GM23338 (cell line): ENCODE measurements at regions not wholly inside any gene's neighbourhood (a gene's known extent, or its start where the extent isn't known, plus 50 kb on each side); places are given as distances from the start of the nearest gene placed in this dataset.

ENCODE experiments used
- ATAC-seq: fragments of 200-7000 bp; cut with Tn5 transposase; 3 replicates; pipeline ENCODE4 v1.9.1; 2020
- DNase-seq: peaks from one replicate; pipeline ENCODE4 v3.0.0-alpha.2; 2015; ENCODE audit warnings: low spot score
- H2AFZ ChIP-seq: fragments of 200-600 bp; sonication (generic); 2 replicates; pipeline ENCODE4 v1.8.0; 2016; ENCODE audit warnings: antibody characterized with exemption, mild to moderate bottlenecking, moderate library complexity
- H3F3A ChIP-seq: fragments of 200-600 bp; sonication (generic); replicated peaks from 2 replicates; pipeline ENCODE4 v1.8.0; 2017; ENCODE audit warnings: antibody characterized with exemption, mixed run types, low read depth
- H3K27ac ChIP-seq: fragments of 200-600 bp; sonication (generic); 2 replicates; pipeline ENCODE4 v1.6.1; 2016; ENCODE audit warnings: low read depth
- H3K27me3 ChIP-seq: fragments of 200-600 bp; sonication (generic); 2 replicates; pipeline ENCODE4 v1.8.0; 2016; ENCODE audit warnings: mild to moderate bottlenecking, mixed run types, moderate library complexity; ENCODE audit not compliant: insufficient read depth
- H3K36me3 ChIP-seq: fragments of 200-600 bp; sonication (generic); 2 replicates; pipeline ENCODE4 v1.8.0; 2016; ENCODE audit warnings: mild to moderate bottlenecking; ENCODE audit not compliant: insufficient read depth
- H3K4me1 ChIP-seq: fragments of 200-600 bp; sonication (generic); 2 replicates; pipeline ENCODE4 v1.8.0; 2016; ENCODE audit warnings: mild to moderate bottlenecking, moderate library complexity; ENCODE audit not compliant: insufficient read depth
- H3K4me2 ChIP-seq: fragments of 200-600 bp; sonication (generic); 2 replicates; pipeline ENCODE4 v1.7.1; 2017; ENCODE audit warnings: mixed run types
- H3K4me3 ChIP-seq: fragments of 200-600 bp; sonication (generic); 2 replicates; pipeline ENCODE4 v1.6.1; 2016; ENCODE audit warnings: mixed run types
- H3K79me2 ChIP-seq: fragments of 200-600 bp; sonication (generic); replicated peaks from 2 replicates; pipeline ENCODE4 v1.8.0; 2017; ENCODE audit warnings: mild to moderate bottlenecking; ENCODE audit not compliant: insufficient read depth
- H3K9me2 ChIP-seq: fragments of 200-600 bp; sonication (generic); 2 replicates; pipeline ENCODE4 v1.8.0; 2017; ENCODE audit not compliant: insufficient read depth
- H4K20me1 ChIP-seq: fragments of 200-600 bp; sonication (generic); replicated peaks from 2 replicates; pipeline ENCODE4 v1.8.0; 2017; ENCODE audit warnings: mild to moderate bottlenecking; ENCODE audit not compliant: insufficient read depth
- H3K27ac Mint-ChIP-seq: 2 replicates; pipeline ENCODE4 v1.8.0; 2020; ENCODE audit warnings: inconsistent platforms, mild to moderate bottlenecking, moderate library complexity, mixed read lengths
- H3K27me3 Mint-ChIP-seq: 3 replicates; pipeline ENCODE4 v1.8.0; 2022; ENCODE audit warnings: low read depth, mild to moderate bottlenecking, moderate library complexity, mixed read lengths, inconsistent platforms; ENCODE audit not compliant: insufficient read depth, poor library complexity
- H3K36me3 Mint-ChIP-seq: 3 replicates; pipeline ENCODE4 v1.8.0; 2021; ENCODE audit warnings: low read depth, mild to moderate bottlenecking, inconsistent platforms, moderate library complexity, mixed read lengths
- H3K4me1 Mint-ChIP-seq: 3 replicates; pipeline ENCODE4 v1.8.0; 2020; ENCODE audit warnings: mild to moderate bottlenecking, inconsistent platforms, mixed read lengths
- H3K4me3 Mint-ChIP-seq: 3 replicates; pipeline ENCODE4 v1.8.0; 2021; ENCODE audit warnings: moderate library complexity, mild to moderate bottlenecking, inconsistent platforms, mixed read lengths
- H3K9me3 Mint-ChIP-seq: 3 replicates; pipeline ENCODE4 v1.8.0; 2020; ENCODE audit warnings: moderate library complexity, mild to moderate bottlenecking, inconsistent platforms, mixed read lengths
- CREB1 ChIP-seq: fragments of 250-450 bp; sonication (Bioruptor Pico); IDR thresholded peaks from 2 replicates; pipeline ENCODE4 v1.5.0; 2020; ENCODE audit warnings: low read depth, mild to moderate bottlenecking, moderate library complexity
- EZH2 ChIP-seq: fragments of 200-600 bp; sonication (generic); IDR thresholded peaks from one replicate; pipeline ENCODE4 v1.8.0; 2017; ENCODE audit warnings: antibody characterized with exemption, mild to moderate bottlenecking, low read depth; ENCODE audit not compliant: unreplicated experiment
- EZH2phosphoT487 ChIP-seq: fragments of 200-600 bp; sonication (generic); IDR thresholded peaks from one replicate; pipeline ENCODE4 v1.8.1; 2018; ENCODE audit warnings: antibody characterized with exemption; ENCODE audit not compliant: unreplicated experiment
- JUNB ChIP-seq: IDR thresholded peaks from one replicate; pipeline ENCODE4 v1.6.1; 2016; ENCODE audit warnings: antibody characterized with exemption; ENCODE audit not compliant: unreplicated experiment
- NANOG ChIP-seq: IDR thresholded peaks from 2 replicates; pipeline ENCODE4 v1.6.1; 2016; ENCODE audit warnings: antibody characterized with exemption, borderline replicate concordance
- POLR2AphosphoS5 ChIP-seq: IDR thresholded peaks from 2 replicates; pipeline ENCODE4 v1.6.1; 2016; ENCODE audit warnings: antibody characterized with exemption, low read depth
- STAT1 ChIP-seq: IDR thresholded peaks from one replicate; pipeline ENCODE4 v1.6.1; 2016; ENCODE audit warnings: antibody characterized with exemption; ENCODE audit not compliant: unreplicated experiment
- ZNF114 ChIP-seq: fragments of 250-450 bp; sonication (Bioruptor Pico); IDR thresholded peaks from 2 replicates; pipeline ENCODE4 v1.5.0; 2020; ENCODE audit warnings: mild to moderate bottlenecking, moderate library complexity
- ZNF331 ChIP-seq: fragments of 250-450 bp; sonication (Bioruptor Pico); IDR thresholded peaks from 2 replicates; pipeline ENCODE4 v1.5.0; 2020; ENCODE audit warnings: low read depth, mild to moderate bottlenecking, moderate library complexity
- TF ChIP-seq, protein P1 (sequence below): IDR thresholded peaks from 2 replicates; pipeline ENCODE4 v1.6.1; 2016; ENCODE audit warnings: antibody characterized with exemption
- TF ChIP-seq, protein P2 (sequence below): fragments of 250-450 bp; sonication (Bioruptor Pico); IDR thresholded peaks from 2 replicates; pipeline ENCODE4 v1.5.0; 2020; ENCODE audit warnings: mild to moderate bottlenecking, moderate library complexity
- TF ChIP-seq, protein P3 (sequence below), 2 experiments: fragments of 200-600 bp in 1 of 2; sonication (generic) in 1 of 2; conservative IDR thresholded peaks; 2 replicates each; pipeline versions ENCODE4 v1.5.1 to v1.6.1; 2016 to 2017; ENCODE audit warnings: antibody characterized with exemption in 2 of 2, low read depth in 2 of 2, mild to moderate bottlenecking in 2 of 2, moderate library complexity in 1 of 2
- TF ChIP-seq, protein P4 (sequence below): IDR thresholded peaks from one replicate; pipeline ENCODE4 v1.6.1; 2018; ENCODE audit warnings: antibody characterized with exemption; ENCODE audit not compliant: unreplicated experiment

DNA sequence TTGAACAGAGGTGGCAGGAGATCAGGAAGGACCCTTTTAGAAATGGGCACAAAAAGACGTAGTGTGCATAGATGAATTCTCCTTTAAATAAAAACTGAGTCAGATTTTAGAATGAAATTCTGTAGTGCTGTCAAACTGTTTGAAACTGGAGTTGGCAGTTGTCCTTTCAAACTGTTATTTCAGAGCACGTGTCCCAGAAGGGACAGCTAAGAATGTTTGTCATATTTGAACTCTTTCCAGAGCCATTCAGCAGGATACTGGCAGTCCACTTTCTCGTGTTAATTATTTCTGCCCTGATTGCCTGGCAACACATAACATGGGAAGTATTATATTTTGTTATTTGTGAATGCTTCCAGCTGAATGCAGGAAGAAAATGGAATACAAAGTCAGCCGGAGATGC lies 212.3 kb upstream of the DPYD start:
- Histone ChIP-seq H3K4me3 (no peak overlapping the region), H3F3A (no peaks in the 10 kb centered on the region), H3K4me2 (no peak overlapping the region), H4K20me1 (no peaks in the 10 kb centered on the region), H3K27ac (no peak overlapping the region), H3K79me2 (no peaks in the 10 kb centered on the region), H3K36me3 (no peaks in the 10 kb centered on the region), H3K9me2 (0 out of 2 replicates have a peak, but pooled peaks cover 2% of the 10 kb centered on the region), H3K27me3 (no peaks in the 10 kb centered on the region), H2AFZ (no peak overlapping the region), H3K4me1 (no peaks in the 10 kb centered on the region)
- Mint-ChIP-seq H3K4me1 (no peaks in the 10 kb centered on the region), H3K9me3 (no peaks in the 10 kb centered on the region), H3K4me3 (no peak overlapping the region), H3K27ac (no peak overlapping the region), H3K27me3 (no peaks in the 10 kb centered on the region), H3K36me3 (no peaks in the 10 kb centered on the region)
- DNase-seq (no peak), ATAC-seq (no peak)
- TF ChIP-seq, protein P1, sequence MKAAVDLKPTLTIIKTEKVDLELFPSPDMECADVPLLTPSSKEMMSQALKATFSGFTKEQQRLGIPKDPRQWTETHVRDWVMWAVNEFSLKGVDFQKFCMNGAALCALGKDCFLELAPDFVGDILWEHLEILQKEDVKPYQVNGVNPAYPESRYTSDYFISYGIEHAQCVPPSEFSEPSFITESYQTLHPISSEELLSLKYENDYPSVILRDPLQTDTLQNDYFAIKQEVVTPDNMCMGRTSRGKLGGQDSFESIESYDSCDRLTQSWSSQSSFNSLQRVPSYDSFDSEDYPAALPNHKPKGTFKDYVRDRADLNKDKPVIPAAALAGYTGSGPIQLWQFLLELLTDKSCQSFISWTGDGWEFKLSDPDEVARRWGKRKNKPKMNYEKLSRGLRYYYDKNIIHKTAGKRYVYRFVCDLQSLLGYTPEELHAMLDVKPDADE = no peak
- TF ChIP-seq ZNF331 (CRISPR knock-in tag) = no peak
- no peak for TF ChIP-seq EZH2
- TF ChIP-seq, protein P2, sequence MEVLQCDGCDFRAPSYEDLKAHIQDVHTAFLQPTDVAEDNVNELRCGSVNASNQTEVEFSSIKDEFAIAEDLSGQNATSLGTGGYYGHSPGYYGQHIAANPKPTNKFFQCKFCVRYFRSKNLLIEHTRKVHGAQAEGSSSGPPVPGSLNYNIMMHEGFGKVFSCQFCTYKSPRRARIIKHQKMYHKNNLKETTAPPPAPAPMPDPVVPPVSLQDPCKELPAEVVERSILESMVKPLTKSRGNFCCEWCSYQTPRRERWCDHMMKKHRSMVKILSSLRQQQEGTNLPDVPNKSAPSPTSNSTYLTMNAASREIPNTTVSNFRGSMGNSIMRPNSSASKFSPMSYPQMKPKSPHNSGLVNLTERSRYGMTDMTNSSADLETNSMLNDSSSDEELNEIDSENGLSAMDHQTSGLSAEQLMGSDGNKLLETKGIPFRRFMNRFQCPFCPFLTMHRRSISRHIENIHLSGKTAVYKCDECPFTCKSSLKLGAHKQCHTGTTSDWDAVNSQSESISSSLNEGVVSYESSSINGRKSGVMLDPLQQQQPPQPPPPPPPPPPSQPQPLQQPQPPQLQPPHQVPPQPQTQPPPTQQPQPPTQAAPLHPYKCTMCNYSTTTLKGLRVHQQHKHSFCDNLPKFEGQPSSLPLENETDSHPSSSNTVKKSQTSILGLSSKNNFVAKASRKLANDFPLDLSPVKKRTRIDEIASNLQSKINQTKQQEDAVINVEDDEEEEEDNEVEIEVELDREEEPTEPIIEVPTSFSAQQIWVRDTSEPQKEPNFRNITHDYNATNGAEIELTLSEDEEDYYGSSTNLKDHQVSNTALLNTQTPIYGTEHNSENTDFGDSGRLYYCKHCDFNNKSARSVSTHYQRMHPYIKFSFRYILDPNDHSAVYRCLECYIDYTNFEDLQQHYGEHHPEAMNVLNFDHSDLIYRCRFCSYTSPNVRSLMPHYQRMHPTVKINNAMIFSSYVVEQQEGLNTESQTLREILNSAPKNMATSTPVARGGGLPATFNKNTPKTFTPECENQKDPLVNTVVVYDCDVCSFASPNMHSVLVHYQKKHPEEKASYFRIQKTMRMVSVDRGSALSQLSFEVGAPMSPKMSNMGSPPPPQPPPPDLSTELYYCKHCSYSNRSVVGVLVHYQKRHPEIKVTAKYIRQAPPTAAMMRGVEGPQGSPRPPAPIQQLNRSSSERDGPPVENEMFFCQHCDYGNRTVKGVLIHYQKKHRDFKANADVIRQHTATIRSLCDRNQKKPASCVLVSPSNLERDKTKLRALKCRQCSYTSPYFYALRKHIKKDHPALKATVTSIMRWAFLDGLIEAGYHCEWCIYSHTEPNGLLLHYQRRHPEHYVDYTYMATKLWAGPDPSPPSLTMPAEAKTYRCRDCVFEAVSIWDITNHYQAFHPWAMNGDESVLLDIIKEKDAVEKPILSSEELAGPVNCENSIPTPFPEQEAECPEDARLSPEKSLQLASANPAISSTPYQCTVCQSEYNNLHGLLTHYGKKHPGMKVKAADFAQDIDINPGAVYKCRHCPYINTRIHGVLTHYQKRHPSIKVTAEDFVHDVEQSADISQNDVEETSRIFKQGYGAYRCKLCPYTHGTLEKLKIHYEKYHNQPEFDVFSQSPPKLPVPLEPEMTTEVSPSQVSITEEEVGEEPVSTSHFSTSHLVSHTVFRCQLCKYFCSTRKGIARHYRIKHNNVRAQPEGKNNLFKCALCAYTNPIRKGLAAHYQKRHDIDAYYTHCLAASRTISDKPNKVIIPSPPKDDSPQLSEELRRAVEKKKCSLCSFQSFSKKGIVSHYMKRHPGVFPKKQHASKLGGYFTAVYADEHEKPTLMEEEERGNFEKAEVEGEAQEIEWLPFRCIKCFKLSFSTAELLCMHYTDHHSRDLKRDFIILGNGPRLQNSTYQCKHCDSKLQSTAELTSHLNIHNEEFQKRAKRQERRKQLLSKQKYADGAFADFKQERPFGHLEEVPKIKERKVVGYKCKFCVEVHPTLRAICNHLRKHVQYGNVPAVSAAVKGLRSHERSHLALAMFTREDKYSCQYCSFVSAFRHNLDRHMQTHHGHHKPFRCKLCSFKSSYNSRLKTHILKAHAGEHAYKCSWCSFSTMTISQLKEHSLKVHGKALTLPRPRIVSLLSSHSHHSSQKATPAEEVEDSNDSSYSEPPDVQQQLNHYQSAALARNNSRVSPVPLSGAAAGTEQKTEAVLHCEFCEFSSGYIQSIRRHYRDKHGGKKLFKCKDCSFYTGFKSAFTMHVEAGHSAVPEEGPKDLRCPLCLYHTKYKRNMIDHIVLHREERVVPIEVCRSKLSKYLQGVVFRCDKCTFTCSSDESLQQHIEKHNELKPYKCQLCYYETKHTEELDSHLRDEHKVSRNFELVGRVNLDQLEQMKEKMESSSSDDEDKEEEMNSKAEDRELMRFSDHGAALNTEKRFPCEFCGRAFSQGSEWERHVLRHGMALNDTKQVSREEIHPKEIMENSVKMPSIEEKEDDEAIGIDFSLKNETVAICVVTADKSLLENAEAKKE (CRISPR knock-in tag) = no peak
- TF ChIP-seq JUNB = no peak
- TF ChIP-seq, protein P3, sequence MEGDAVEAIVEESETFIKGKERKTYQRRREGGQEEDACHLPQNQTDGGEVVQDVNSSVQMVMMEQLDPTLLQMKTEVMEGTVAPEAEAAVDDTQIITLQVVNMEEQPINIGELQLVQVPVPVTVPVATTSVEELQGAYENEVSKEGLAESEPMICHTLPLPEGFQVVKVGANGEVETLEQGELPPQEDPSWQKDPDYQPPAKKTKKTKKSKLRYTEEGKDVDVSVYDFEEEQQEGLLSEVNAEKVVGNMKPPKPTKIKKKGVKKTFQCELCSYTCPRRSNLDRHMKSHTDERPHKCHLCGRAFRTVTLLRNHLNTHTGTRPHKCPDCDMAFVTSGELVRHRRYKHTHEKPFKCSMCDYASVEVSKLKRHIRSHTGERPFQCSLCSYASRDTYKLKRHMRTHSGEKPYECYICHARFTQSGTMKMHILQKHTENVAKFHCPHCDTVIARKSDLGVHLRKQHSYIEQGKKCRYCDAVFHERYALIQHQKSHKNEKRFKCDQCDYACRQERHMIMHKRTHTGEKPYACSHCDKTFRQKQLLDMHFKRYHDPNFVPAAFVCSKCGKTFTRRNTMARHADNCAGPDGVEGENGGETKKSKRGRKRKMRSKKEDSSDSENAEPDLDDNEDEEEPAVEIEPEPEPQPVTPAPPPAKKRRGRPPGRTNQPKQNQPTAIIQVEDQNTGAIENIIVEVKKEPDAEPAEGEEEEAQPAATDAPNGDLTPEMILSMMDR (conservative IDR thresholded peaks at IDR 0.05; ENCODE audit: low read depth in 2 of 2) = no peak
- no peak for TF ChIP-seq EZH2phosphoT487
- TF ChIP-seq NANOG = no peak
- TF ChIP-seq, protein P4, sequence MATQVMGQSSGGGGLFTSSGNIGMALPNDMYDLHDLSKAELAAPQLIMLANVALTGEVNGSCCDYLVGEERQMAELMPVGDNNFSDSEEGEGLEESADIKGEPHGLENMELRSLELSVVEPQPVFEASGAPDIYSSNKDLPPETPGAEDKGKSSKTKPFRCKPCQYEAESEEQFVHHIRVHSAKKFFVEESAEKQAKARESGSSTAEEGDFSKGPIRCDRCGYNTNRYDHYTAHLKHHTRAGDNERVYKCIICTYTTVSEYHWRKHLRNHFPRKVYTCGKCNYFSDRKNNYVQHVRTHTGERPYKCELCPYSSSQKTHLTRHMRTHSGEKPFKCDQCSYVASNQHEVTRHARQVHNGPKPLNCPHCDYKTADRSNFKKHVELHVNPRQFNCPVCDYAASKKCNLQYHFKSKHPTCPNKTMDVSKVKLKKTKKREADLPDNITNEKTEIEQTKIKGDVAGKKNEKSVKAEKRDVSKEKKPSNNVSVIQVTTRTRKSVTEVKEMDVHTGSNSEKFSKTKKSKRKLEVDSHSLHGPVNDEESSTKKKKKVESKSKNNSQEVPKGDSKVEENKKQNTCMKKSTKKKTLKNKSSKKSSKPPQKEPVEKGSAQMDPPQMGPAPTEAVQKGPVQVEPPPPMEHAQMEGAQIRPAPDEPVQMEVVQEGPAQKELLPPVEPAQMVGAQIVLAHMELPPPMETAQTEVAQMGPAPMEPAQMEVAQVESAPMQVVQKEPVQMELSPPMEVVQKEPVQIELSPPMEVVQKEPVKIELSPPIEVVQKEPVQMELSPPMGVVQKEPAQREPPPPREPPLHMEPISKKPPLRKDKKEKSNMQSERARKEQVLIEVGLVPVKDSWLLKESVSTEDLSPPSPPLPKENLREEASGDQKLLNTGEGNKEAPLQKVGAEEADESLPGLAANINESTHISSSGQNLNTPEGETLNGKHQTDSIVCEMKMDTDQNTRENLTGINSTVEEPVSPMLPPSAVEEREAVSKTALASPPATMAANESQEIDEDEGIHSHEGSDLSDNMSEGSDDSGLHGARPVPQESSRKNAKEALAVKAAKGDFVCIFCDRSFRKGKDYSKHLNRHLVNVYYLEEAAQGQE = no peak
- TF ChIP-seq ZNF114 (CRISPR knock-in tag) = no peak
- TF ChIP-seq CREB1 (CRISPR knock-in tag) = no peak
- TF ChIP-seq STAT1 = no peak
- TF ChIP-seq POLR2AphosphoS5 = no peak
